ENCODE measurements at regions not wholly inside any gene's neighbourhood (a gene's known extent, or its start where the extent isn't known, plus 50 kb on each side); places are given as distances from the start of the nearest gene placed in this dataset.

- no peak for DNase-seq
Measured at GRCh38 chr13:76038920-76039716, 403.0 kb downstream of the LMO7 start.

GRCh38 chr13:76036176-76036575 is 400.0 kb downstream of the LMO7 start:
- no peak for DNase-seq

- peak; percentile 61 for DNase-seq
Measured at GRCh38 chr13:76035711-76036110, 399.6 kb downstream of the LMO7 start.

- no peak for DNase-seq
Measured at GRCh38 chr13:76029706-76030105, 393.6 kb downstream of the LMO7 start.

- no peak for DNase-seq
Measured at GRCh38 chr13:76029088-76029487, 393.0 kb downstream of the LMO7 start.

- no peak for DNase-seq
Measured at GRCh38 chr13:76027131-76027530, 391.0 kb downstream of the LMO7 start.

- no peak for DNase-seq
Measured at GRCh38 chr13:76025392-76025791, 389.3 kb downstream of the LMO7 start.

GRCh38 chr13:76024151-76024550 is 388.0 kb downstream of the LMO7 start:
- no peak for DNase-seq

- peak; percentile 35 for DNase-seq
Measured at GRCh38 chr13:76023652-76024051, 387.5 kb downstream of the LMO7 start.

- no peak for DNase-seq
Measured at GRCh38 chr13:76020421-76020955, 384.4 kb downstream of the LMO7 start.

- no peak for DNase-seq
Measured at GRCh38 chr13:76019421-76020044, 383.4 kb downstream of the LMO7 start.

- DNase-seq: no peak
Measured at GRCh38 chr13:76017861-76018556, 381.9 kb downstream of the LMO7 start.

- peak; percentile 39 for DNase-seq
Measured at GRCh38 chr13:76016799-76017400, 380.8 kb downstream of the LMO7 start.

GRCh38 chr13:76014406-76015318 is 378.5 kb downstream of the LMO7 start:
- DNase-seq: no peak

GRCh38 chr13:76012091-76012721 is 376.1 kb downstream of the LMO7 start:
- DNase-seq: peak; percentile 57

GRCh38 chr13:76009267-76009890 is 373.2 kb downstream of the LMO7 start:
- peak; percentile 77 for DNase-seq

- peak; percentile 60 for DNase-seq
Measured at GRCh38 chr13:76004416-76004815, 368.3 kb downstream of the LMO7 start.

GRCh38 chr13:76000131-76000530 is 364.0 kb downstream of the LMO7 start:
- no peak for DNase-seq

- DNase-seq: no peak
Measured at GRCh38 chr13:75996582-75996981, 360.5 kb downstream of the LMO7 start.

GRCh38 chr13:75995966-75996365 is 359.8 kb downstream of the LMO7 start:
- DNase-seq: no peak

- DNase-seq: no peak
Measured at GRCh38 chr13:75993823-75994222, 357.7 kb downstream of the LMO7 start.
